Heart right ventricle (tissue), 16 donors: ENCODE measurements at regions not wholly inside any gene's neighbourhood (a gene's known extent, or its start where the extent isn't known, plus 50 kb on each side); places are given as distances from the start of the nearest gene placed in this dataset.
A peak's percentile ranks its signal among the peaks of the same experiment; 100 is the strongest.

Experiments used
- ATAC-seq, 8 donors: fragments of 200-7000 bp; cut with Tn5 transposase; one replicate each; pipeline ENCODE4 v1.9.1; 2020; ENCODE audit warnings: mild to moderate bottlenecking in 8 of 8, moderate library complexity in 8 of 8, moderate number of reproducible peaks in 1 of 8
- DNase-seq, 2 donors: peaks; one replicate each; pipeline ENCODE4 v3.0.0-alpha.2; 2020
- H3K27ac ChIP-seq, 10 donors: fragments of 200-600 bp; sonication (generic) in 2 of 10; one replicate each; pipeline versions ENCODE4 v1.5.0 to v1.8.0; 2020 to 2022; ENCODE audit warnings: mild to moderate bottlenecking in 3 of 10
- H3K27me3 ChIP-seq, 7 donors: fragments of 200-600 bp; one replicate each; pipeline ENCODE4 v1.8.0; 2021 to 2022; ENCODE audit warnings: mild to moderate bottlenecking in 2 of 7
- H3K36me3 ChIP-seq, 9 donors: fragments of 200-600 bp; sonication (generic) in 1 of 9; one replicate each; pipeline versions ENCODE4 v1.5.0 to v1.8.0; 2020 to 2022; ENCODE audit warnings: mild to moderate bottlenecking in 2 of 9
- H3K4me1 ChIP-seq, 9 donors: fragments of 200-600 bp; sonication (generic) in 1 of 9; one replicate each; pipeline versions ENCODE4 v1.5.0 to v1.8.0; 2020 to 2022; ENCODE audit warnings: mild to moderate bottlenecking in 4 of 9
- H3K4me3 ChIP-seq, 10 donors: fragments of 200-600 bp; sonication (generic) in 2 of 10; one replicate each; pipeline versions ENCODE4 v1.5.0 to v1.8.0; 2020 to 2022; ENCODE audit warnings: mild to moderate bottlenecking in 7 of 10, moderate library complexity in 2 of 10
- H3K9me3 ChIP-seq, 11 donors: fragments of 200-600 bp in 10 of 11; sonication (generic) in 2 of 11; one replicate each; pipeline versions ENCODE4 v1.5.0 to v1.8.0; 2013 to 2022; ENCODE audit warnings: mild to moderate bottlenecking in 2 of 11, control low read depth in 1 of 11, moderate library complexity in 1 of 11
- CTCF ChIP-seq, 9 donors: fragments of 200-600 bp; sonication (generic) in 2 of 9; IDR thresholded peaks; one replicate each; pipeline versions ENCODE4 v1.5.0 to v1.8.0; 2021 to 2022; ENCODE audit warnings: antibody characterized with exemption in 9 of 9, mild to moderate bottlenecking in 5 of 9, moderate library complexity in 1 of 9
- WGBS, 2 donors: extraction: QIAGEN DNeasy Blood & Tissue Kit; methylation state at CpG; one replicate each; pipeline ENCODE4 v1.1.7; 2013; ENCODE audit warnings: inconsistent platforms in 1 of 2; 5-methylcytosine and 5-hydroxymethylcytosine counted together
- intact Hi-C, 10 donors: fragments of 100-400 bp; cut with DNase I; formaldehyde crosslinking; loops; one replicate each; pipeline versions ENCODE4 v1.11.1 to v1.14.2; 2022
- donor health status: Arrhythmogenic right ventricular cardiomyopathy.
- donor health status: ischemic (EF 13 %, LVEDD 7.1; RV severe dilation, severe dysfunction).
- donor health status: healthy with polysubstance abuse.
- donor health status: DM: no; HTN: yes; CAD: no.
- donor health status: DM: no; HTN: no; CAD: no.
- donor health status: ischemic (EF 25% LVEDD 6.9; RV normal size, moderate dysfunction).
- donor health status: ischemic (EF 25% LVEDD 5.7; RV mildly dilated, moderate dysfunction).
- donor health status: healthy.
- donor health status: DM: yes; HTN: yes; CAD: no.
- donor health status: Ischemic cardiomyopathy.
- donor health status: ischemic (EF 35%, LVEDD 5.7; RV mildly dilated, moderate dysfunction).
- donor health status: nonischemic (EF 11% LVEDD 7.7; RV severe dilation, severe dysfunction).
- donor health status: DM: yes; HTN: yes; CAD: no.
- donor health status: PGD.
- donor health status: ischemic (EF 29% LVEDD 5.4; RV normal size, mild dysfunction).
- donor health status: nonischemic (EF 23%, LVEDD 6.1; RV moderate dilation, normal function).

GRCh38 chr11:26150031-26150430, 181.9 kb upstream of the ANO3 start:
- ATAC-seq = no peak
- DNase-seq = no peak
- Histone ChIP-seq H3K36me3 (no peaks in the 10 kb centered on the region), H3K9me3 (no peaks in the 10 kb centered on the region), H3K27ac (no peak overlapping the region), H3K4me3 (no peak overlapping the region), H3K27me3 (no peaks in the 10 kb centered on the region), H3K4me1 (no peaks in the 10 kb centered on the region)
- intact Hi-C loops = no loop called here
- WGBS, 2 donors = 70 to 77% methylated on average over 8 of the region's 8 CpGs
- no peak for TF ChIP-seq CTCF (IDR thresholded peaks at IDR 0.05)

DNA sequence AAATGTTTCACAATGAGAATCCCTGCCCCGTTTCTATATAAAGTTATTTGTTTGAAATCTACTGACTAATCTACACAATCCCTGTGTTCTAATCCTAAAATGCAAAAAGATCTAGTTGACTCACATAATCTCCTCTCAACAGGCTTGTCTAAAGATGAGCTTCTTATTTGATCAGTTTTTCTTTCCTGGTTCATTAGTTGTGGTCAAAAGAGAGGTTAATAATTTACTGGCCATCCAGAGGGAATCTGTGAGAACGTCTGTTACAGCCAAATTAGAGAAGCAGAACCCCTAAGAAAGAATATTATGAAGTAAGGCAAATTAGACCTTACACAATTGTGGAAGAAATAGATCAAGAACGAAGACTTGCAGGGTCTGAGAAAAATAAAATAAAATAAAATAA, 173.7 kb upstream of the ANO3 start:
- Histone ChIP-seq H3K36me3 (no peaks in the 10 kb centered on the region), H3K4me1 (no peaks in the 10 kb centered on the region), H3K4me3 (no peak overlapping the region), H3K27me3 (no peaks in the 10 kb centered on the region), H3K27ac (no peak overlapping the region), H3K9me3 (no peaks in the 10 kb centered on the region)
- intact Hi-C loops = no loop called here
- no peak for TF ChIP-seq CTCF (IDR thresholded peaks at IDR 0.05)
- WGBS, 2 donors = 51 to 56% methylated on average over 3 of the region's 3 CpGs
- DNase-seq (no peak), ATAC-seq (no peak)

DNA sequence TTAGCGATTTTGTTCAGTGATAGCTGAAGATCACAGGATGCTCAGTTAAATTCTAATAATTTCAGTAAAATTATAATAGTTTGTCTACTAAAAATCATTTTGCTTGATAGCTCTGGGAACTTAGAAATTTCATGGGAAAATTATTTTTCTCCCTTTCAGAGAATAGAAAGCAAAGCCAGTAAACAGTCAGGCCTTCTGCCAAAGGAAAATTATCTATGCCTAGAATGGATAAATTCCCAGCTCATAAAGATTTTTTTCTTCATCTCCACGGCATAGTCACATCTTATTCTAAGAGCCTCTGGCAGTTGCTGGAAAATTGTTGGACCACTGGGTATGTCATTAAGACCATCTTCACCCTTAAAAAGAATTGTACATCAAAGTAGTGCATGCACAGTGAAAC, 169.6 kb upstream of the ANO3 start:
- ATAC-seq (no peak), DNase-seq (no peak)
- intact Hi-C loops = no loop called here
- no peaks in the 10 kb centered on the region for H3K36me3 ChIP-seq
- H3K4me3 ChIP-seq = no peak overlapping the region
- H3K9me3 ChIP-seq = no peaks in the 10 kb centered on the region
- no peaks in the 10 kb centered on the region for H3K27me3 ChIP-seq
- H3K4me1 ChIP-seq = no peaks in the 10 kb centered on the region
- TF ChIP-seq CTCF (IDR thresholded peaks at IDR 0.05) = no peak
- no peak overlapping the region for H3K27ac ChIP-seq
- 66 to 68% methylated on average over 2 of the region's 2 CpGs for WGBS, 2 donors

DNA sequence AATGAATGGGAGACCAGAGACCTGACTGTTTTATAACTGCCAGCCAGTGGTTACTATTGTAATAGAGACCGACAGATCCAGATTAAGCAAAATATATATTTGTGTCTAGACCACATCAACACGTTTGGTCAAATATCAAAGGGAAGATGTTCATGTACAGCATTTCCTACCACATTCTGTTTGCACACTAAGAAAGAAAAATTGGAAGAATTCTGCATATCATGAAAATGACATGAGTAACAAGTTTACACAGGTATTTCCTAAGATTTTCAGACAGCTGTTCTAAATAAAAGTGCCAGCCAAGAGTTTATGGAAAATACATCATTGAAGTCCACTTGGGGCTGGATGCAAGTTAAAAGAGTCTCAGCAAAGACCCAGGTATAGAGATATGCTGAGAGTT, 145.5 kb upstream of the ANO3 start:
- DNase-seq = no peak
- no peak overlapping the region for H3K27ac ChIP-seq
- H3K4me1 ChIP-seq = peaks cover 0 to 5% (median 0%) of the 10 kb centered on the region in 9 donors
- H3K4me3 ChIP-seq = no peak overlapping the region
- no peak for TF ChIP-seq CTCF (IDR thresholded peaks at IDR 0.05)
- H3K27me3 ChIP-seq = no peaks in the 10 kb centered on the region
- intact Hi-C loops = no loop called here
- H3K36me3 ChIP-seq = no peaks in the 10 kb centered on the region
- WGBS, 2 donors = 71 to 80% methylated on average over 2 of the region's 2 CpGs
- no peak for ATAC-seq
- H3K9me3 ChIP-seq = no peaks in the 10 kb centered on the region

- no peak overlapping the region for H3K27ac ChIP-seq
- 35 to 40% methylated on average over 2 of the region's 2 CpGs for WGBS, 2 donors
- peak in 2 of 8 donors; percentile 38 to 60 for ATAC-seq
- TF ChIP-seq CTCF (IDR thresholded peaks at IDR 0.05) = no peak
- H3K36me3 ChIP-seq = no peaks in the 10 kb centered on the region
- H3K4me1 ChIP-seq = peaks cover 0 to 5% (median 0%) of the 10 kb centered on the region in 9 donors
- H3K27me3 ChIP-seq = no peaks in the 10 kb centered on the region
- DNase-seq = no peak
- no peaks in the 10 kb centered on the region for H3K9me3 ChIP-seq
- H3K4me3 ChIP-seq = no peak overlapping the region
- intact Hi-C loops = no loop called here
These were observed 144.3 kb upstream of the ANO3 start for GRCh38 chr11:26187639-26188038.
